ACHN (cell line): ENCODE measurements at regions not wholly inside any gene's neighbourhood (a gene's known extent, or its start where the extent isn't known, plus 50 kb on each side); places are given as distances from the start of the nearest gene placed in this dataset.

Experiments used
- DNase-seq: peaks from one replicate; pipeline ENCODE4 v3.0.0-alpha.2; 2015
- in situ Hi-C: cut with HindIII; loops from 2 replicates; pipeline ENCODE4 v1.10.0; 2017; ENCODE audit warnings: low sequenced_read_pairs, low pct_ligation_motif_present, low pct_unique_long_range_greater_than_20kb

DNA sequence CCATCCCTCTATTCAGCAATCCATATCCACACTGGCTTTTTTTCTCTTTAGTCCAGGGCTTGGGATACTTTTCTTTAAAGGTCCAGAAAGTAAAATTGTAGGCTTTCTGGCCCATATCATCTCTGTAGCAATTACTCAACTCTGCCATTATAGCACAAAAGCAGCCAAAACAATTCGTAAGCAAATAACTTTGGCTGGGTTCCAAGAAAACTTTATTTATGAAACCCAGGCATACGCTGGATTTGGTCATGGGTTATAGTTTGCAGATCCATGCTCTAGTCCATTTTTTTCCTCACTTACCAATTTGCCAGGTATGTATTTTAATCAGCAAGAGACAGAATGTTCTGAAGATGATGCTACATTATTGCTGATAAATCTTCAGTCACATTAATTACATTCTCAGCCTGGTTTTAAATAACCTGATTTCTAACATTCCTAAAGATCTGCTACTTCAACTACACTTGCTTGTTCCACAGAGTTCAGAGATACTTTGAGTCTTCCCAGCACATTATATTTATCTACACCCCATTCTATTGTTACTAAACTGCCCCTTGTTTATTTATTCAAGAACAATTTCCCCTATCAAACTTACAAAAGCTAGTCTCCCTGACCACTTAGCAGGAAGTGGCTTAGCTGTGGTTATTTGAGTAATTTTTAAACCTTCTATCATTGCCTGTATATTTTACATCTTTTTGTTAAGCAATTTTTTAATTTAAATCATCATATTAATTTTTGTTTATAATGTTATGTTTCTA, 161.0 kb downstream of the ISL1 start:
- DNase-seq, result no peak

DNA sequence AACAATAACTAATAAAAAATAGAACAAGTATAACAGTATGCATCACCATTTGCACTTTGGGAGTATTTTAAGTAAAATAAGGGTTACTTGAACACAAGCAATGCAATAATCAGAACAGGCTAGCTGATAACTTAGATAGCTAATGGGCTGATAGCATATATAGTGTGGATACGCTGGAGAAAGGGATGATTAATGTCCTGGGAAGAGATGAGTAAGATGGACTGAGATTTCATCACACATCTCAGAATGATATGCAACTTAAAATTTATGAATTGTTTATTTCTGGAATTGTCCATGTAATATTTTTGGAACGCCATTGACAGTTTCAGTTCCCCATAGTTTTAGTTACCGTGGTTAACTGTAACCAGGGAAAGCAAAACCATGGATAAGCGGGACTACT, 173.6 kb downstream of the ISL1 start:
- in situ Hi-C loops, result no loop called here
- DNase-seq, result no peak

More for the DNA sequence above, 161.0 kb downstream of the ISL1 start:
- in situ Hi-C loops, result no loop called here

DNA sequence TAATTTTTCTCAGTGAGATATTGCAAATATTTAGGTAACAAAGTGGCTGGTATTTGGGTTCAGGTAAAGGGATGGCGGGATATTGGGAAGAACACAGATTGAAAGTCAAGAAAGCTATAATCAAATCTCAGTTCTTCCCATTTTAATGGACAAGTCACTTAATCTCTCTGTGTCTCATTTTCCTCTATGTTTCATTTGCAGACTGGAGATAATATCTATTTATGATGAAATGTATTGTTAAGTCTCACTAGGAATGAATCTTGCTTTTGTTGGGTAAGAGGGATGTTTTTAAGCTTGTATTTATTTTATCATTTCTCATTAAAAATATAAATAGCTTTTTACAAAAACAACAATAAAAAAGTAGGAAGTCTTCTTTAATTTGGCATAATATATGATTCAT, 175.4 kb downstream of the ISL1 start:
- in situ Hi-C loops, result no loop called here

DNA sequence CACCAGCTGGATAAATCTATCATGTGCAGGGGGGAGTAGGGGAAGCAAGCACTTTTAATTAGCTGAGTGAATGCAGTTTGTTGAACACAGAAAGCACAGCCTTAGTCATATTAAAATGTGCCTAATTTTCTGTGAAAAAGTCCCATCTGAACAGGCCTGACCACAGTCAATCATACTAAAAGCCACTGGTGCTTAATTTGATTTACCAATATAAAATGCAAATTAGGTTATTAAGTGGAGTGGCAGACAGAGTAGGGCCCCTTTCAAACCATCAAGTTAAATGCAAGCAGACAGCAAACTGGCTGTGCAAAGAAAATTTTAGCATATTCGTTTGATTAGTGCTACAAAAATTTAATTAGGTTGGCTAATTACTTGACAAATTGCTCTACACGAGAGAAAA, 176.1 kb downstream of the ISL1 start:
- in situ Hi-C loops, result no loop called here
- DNase-seq, result no peak

More for the DNA sequence above, 175.4 kb downstream of the ISL1 start:
- no peak for DNase-seq

DNA sequence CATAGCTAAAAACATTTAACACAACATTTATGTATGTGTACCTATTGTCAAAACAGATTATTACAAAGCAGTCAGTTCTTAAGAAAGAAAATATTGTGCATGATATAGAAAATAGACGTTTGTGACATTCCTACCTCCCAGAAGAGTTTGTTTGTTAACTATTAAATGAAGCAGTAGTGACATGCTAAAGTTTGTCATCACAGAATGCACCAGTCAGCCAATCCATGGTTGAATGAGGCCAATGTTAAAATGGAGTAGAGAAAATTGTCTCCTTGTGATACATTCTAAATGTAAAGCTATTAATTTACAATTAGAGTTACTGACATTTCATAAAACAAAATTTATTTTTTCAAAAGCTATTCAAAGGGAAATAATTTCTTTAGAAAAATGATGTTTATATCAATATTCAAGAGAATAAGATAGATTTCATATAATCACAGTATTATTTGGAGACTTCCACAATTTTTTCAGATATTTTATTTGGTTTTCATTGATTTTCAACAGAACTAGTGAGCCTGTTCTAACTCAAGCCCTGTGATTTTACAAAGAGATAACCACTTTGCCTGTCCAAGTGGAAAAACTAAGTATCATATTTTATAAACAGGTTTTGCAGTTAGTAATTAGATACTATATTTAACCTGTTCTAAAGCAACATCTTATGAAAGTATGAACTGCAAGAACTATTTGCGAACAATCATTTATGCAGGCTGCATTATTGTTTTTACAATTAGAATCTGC, 176.8 kb downstream of the ISL1 start:
- in situ Hi-C loops, result no loop called here
- no peak for DNase-seq

DNA sequence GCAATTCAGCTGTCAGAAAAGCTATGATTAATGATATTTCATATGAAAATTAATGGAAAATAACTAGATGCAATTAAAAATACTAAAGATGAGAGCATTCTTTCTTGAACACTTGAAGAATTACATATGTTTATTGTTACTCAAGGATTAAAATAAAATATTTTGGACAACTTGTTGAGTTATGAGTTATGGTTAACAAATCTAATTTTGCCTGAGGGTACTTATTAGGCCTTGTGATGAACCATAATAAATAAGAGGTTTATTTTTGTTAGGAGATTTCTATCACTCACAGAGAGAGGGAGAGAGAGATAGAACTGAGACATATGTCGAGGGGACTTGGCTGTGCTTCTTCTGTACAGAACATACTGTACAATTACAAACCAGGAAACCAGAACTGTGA, 183.7 kb downstream of the ISL1 start:
- in situ Hi-C loops, result no loop called here
- DNase-seq, result no peak

DNA sequence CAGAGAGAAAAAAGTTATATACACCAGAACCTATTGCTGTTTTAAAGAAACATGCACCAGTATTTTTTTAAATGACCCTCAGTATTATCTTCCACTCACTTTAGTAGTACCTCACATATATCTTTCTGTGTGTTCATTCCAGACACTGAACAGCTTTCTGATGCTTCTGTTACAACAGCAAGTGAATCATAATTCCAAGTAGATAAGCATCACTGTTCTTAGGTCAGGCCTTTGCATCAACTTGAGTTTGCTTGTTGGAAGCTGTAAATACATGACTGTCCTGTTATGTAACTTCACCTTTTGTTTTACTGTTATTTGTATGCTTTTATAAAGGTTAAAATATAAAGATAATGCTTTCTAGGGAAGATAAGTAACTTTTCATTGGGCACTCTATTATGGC, 184.4 kb downstream of the ISL1 start:
- in situ Hi-C loops, result no loop called here
- no peak for DNase-seq

DNA sequence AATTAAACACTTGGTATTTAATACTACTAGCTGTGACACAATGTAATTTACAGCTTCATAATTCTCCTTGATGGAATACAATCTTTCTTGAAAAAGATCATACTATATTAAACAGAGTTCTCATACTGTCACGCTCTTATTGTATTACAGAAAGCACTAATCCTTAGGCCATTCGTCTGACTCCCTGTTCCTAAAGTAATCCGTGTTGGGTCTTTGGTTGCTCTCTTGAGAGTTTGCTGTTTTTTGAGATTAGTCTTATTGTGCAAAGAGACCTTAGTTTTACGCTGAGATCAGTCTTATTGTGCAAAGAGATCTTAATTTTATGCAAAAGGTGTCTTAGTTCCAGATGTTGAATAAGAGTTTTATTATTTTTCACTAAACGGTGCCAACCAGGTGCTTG, 190.6 kb downstream of the ISL1 start:
- in situ Hi-C loops, result no loop called here
- no peak for DNase-seq

DNA sequence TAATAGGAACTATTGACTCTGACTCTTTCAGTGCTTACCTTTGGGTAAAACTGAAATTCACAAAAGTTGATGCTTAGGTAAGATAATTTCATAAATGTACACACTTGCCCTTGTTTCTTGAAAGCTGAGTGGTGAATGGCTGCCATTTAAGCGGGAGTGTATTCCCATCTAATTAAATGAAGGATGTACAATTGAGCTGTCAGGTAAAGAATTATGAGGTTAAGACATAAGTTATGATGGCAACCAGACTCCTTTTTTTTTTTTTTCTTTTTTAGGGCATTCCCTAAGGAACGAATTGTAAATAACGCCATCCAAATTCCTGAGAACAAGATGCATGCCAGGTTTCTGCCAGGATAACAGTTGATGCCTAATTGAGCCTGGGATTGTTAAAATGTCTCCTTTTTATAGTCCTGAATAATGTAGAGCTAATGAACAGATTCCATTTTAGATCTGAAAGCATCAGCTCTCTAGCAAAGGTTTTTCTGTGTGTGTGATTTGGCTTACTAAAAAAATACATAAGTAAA, 199.7 kb downstream of the ISL1 start:
- in situ Hi-C loops, result no loop called here
- DNase-seq, result no peak

DNA sequence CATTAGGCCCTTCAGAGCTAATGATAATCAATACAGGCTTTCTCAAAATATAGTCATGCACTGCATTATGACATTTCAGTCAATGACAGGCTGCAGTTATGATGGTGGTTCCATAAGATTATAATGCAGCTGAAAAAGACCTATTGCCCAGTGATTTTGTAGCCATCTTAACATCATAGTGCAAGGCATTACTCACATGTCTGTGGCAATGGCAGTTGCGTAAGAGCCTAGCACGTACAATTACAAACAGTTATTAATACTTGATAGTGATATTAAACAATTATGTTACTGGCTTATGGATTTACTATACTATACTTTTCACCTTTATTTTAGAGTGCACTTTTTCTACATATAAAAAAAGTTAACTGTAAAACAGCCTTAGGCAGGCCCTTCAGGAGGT, 214.8 kb downstream of the ISL1 start:
- in situ Hi-C loops, result no loop called here
- no peak for DNase-seq

DNA sequence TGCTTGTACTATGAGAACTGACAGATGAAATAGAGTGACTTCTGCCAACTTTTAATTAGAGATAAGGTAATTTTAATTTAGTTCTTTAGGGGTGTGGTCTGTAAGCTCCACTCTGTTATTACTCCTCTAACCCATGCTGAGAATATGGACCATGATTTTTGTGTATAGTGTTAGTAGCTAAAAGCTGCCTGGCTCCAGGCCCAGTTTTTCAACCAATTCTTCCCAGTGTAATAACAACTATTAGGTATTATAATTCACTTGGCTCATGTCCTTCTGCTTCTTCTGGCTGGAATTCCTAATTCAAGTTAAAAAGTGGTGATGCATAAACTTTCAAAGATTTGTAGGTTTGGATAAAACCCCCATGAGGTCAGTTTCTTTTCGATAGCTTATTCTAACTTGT, 216.3 kb downstream of the ISL1 start:
- no peak for DNase-seq
- in situ Hi-C loops, result no loop called here

DNA sequence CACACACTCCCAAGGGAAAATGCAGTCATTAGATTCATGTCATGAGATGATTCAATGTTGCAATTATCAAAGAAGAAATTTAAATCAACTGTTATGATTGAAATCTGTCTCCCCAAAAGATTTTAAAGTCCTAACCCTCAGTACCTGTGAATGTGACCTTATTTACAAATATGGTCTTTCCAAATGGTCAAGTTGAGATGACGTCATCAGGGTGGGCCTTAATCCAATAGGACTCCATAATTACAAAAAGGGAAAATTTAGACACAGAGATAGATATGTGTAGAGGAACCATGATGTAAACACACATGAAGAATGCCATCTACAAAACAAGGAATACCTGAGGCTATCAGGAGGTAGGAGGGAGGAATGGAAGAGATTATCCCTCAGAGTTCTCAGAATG, 221.1 kb downstream of the ISL1 start:
- DNase-seq, result no peak

DNA sequence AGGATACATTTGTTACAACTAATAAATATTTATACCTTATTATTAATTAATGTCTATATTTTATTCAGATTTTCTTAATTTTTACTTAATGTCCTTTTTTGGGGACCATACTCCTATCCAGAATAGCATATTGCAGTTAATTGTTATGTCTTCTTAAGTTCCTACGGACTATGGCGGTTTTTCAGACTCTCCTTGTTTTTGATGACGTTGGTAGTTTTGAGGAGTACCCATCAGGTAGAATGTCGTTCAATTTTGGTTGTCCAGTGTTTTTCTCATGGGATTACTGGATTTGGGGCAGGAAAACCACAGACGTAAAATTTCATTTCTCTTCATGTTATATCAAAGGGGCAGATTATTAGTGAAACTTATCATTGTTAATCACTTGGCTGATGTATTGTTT, 223.7 kb downstream of the ISL1 start:
- in situ Hi-C loops, result no loop called here
- DNase-seq, result no peak

More for the DNA sequence above, 221.1 kb downstream of the ISL1 start:
- in situ Hi-C loops, result no loop called here

DNA sequence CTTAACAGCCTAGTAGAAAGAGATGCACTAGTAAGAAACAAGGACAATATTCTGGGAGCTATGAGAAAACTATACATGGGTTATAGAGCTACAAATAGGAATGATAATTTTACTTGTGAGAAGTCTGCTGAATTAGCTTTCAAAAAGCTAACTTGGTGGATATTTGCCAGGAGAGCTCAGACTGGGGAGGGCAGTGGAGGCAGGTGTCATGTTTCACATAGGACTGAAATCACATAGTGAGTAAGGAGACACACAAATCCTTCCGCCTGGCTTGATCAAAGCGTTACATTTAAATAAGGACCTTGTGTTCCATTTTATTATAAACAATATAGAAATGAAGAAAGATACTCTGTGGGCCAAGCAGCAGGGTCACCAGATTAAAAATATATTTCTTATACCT, 235.0 kb downstream of the ISL1 start:
- DNase-seq, result no peak
- in situ Hi-C loops, result no loop called here

DNA sequence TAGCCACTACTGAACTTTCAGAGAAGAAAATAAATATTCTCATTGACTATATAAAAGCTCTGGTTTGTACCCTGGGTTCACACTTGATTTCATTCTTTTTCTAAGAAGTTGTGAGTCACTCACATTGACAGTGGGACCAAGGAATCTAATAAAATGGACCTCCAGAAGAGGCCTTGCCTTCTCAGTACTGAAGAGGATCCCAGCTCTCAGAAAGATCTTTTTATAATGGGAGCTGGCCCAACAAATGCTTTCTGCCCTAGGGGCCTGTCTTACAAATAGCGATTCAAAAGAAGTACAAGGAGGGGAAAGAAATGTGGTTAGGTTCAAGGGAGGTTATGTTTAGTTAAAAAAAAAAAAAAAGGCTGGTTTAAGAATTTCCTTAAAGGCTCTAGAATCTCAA, 237.9 kb downstream of the ISL1 start:
- no peak for DNase-seq
- in situ Hi-C loops, result no loop called here

DNA sequence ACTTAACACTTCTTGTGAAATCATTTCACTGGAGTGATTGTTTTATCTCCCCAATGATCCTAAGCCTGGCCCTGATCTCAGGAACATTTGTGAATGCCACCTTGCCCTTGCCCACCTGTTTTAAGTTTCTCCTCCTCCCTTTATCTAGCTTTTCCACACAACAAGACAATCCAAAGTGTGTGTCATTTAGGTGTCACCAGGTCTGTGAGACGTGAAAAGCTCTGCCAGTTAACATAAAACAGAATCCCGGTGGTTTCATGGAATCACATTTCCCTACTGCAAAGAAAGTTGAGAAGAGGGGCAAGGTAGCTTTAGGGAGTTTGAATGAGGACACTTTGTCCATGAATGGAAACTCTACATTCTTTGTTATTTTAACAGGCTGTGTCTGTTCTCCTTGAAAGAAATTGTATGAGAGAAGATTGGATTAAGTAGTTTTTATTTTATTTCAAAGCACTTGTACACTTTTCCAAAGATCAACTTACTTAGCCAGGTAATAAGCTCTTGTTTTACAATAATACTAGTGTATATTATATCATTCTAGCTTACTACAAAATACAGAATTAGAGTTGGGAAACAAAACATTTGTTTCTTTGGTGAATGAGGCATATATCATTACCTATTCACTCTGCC, 239.0 kb downstream of the ISL1 start:
- no peak for DNase-seq
- in situ Hi-C loops, result no loop called here

DNA sequence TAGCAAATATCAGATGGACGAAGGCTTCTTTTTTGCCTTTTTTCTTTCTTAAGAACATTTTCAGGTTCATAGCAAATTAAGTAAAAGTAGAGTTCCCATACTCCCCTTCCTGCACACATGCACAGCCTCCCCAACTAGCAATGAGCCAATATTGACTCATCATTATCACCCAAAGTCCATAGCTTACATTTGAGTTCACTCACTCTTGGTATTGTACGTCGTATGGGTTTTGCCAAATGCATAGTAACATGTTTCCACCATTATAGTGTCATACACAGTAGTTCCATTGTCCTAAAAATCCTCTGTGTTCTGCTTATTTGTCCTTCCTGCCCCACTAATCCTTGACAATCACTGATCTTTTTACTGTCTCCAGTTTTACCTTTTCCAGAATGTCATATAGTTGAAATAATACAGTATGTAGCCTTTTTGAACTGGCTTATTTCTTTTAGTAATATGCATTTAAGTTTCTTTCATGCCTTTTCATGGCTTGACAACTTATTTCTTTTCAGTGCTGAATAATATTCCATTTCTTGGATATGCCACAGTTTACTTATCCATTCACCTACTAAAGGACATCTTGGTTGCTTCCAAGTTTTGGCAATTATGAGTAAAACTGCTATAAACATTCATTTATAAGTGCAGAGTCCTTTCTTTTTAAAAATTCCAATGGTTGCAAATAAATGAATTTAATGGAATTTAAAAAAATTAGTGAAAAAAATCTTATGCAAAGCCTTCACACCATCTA, 242.1 kb downstream of the ISL1 start:
- no peak for DNase-seq
- in situ Hi-C loops, result no loop called here

DNA sequence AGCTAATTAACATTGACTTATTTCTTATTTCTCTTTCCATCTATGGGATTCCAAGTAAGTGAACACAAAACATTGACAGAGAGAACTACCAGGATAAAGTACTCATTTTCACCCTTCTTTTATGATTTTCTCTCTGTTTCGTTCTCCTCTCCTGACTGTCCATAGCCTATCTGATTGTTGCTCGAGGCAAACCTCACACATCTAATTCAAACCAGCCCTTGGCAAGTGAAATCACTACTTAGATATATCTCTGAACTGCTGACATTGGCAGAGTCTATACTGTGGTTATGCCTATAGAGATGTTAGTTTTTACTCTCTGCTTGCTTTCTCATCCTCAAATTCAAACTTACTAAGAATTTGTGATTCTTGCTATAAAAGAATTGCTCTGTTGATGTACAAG, 248.8 kb downstream of the ISL1 start:
- in situ Hi-C loops, result no loop called here
- no peak for DNase-seq

DNA sequence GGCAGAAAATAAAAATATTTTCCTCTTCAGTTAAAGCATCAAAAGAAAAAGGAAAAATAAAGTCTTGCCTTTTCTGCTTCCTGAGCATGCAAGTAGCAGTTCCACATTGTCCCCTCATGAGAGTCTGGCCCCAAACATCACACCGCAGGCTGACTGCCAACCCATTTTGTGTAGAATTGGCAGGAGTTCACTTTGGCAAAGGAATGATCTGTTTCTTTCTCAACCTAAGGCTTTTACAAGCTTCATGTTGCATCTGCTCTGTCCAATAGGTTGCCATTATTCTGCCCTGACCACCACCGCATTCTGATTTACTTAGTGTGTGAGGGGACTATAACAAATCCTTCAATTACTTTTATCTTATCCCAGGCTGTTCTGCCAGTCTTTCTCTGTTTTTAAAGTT, 249.5 kb downstream of the ISL1 start:
- no peak for DNase-seq
- in situ Hi-C loops, result no loop called here
